GM12891 (cell line): ENCODE measurements at regions not wholly inside any gene's neighbourhood (a gene's known extent, or its start where the extent isn't known, plus 50 kb on each side); places are given as distances from the start of the nearest gene placed in this dataset.

Experiments
- DNase-seq: peaks from one replicate; pipeline ENCODE4 v3.0.0; 2011; ENCODE audit warnings: low spot score; ENCODE audit not compliant: insufficient read length
- FAIRE-seq: peaks from 2 replicates; lab custom pipeline; 2011; peaks lifted over from hg19 to GRCh38; lab: Jason Lieb, UNC
- PAX5 ChIP-seq: IDR thresholded peaks from 2 replicates; pipeline ENCODE4 v1.6.1; 2011; ENCODE audit warnings: low read length, moderate library complexity, mild to moderate bottlenecking; ENCODE audit not compliant: insufficient read depth, severe bottlenecking
- POLR2A ChIP-seq: IDR thresholded peaks from 2 replicates; pipeline ENCODE4 v1.6.1; 2011; ENCODE audit warnings: low read depth, low read length, control low read depth
- POLR2AphosphoS5 ChIP-seq: IDR thresholded peaks from 2 replicates; pipeline ENCODE4 v1.6.1; 2011; ENCODE audit warnings: low read depth, low read length, control low read depth
- POU2F2 ChIP-seq: IDR thresholded peaks from 2 replicates; pipeline ENCODE4 v1.6.1; 2011; ENCODE audit warnings: low read depth, mild to moderate bottlenecking, control low read depth, low read length, moderate library complexity
- SPI1 ChIP-seq: IDR thresholded peaks from 2 replicates; pipeline ENCODE4 v1.6.1; 2011; ENCODE audit warnings: low read depth, low read length, control low read depth
- TAF1 ChIP-seq: IDR thresholded peaks from 2 replicates; pipeline ENCODE4 v1.6.1; 2011; ENCODE audit warnings: low read depth, low read length, control low read depth

- FAIRE-seq = no peak
These were observed 262.4 kb downstream of the NDUFA10 start for GRCh38 chr2:239762655-239763269.

GRCh38 chr2:239762106-239762505, 263.0 kb downstream of the NDUFA10 start:
- DNase-seq (no peak), FAIRE-seq (no peak)
- TF ChIP-seq PAX5 (no peak), TAF1 (no peak), POLR2A (no peak), POLR2AphosphoS5 (no peak), POU2F2 (no peak), SPI1 (no peak)

More at GRCh38 chr2:239762655-239763269, 262.4 kb downstream of the NDUFA10 start:
- DNase-seq = no peak
- TF ChIP-seq POU2F2 (no peak), SPI1 (no peak), POLR2A (no peak), POLR2AphosphoS5 (no peak), PAX5 (no peak), TAF1 (no peak)

GRCh38 chr2:239760596-239760995, 264.5 kb downstream of the NDUFA10 start:
- TF ChIP-seq POLR2A (no peak), POU2F2 (no peak), TAF1 (no peak), POLR2AphosphoS5 (no peak), PAX5 (no peak), SPI1 (no peak)
- FAIRE-seq (no peak), DNase-seq (no peak)

- no peak for FAIRE-seq
- no peak for TF ChIP-seq POU2F2
- no peak for TF ChIP-seq POLR2A
- no peak for TF ChIP-seq TAF1
- TF ChIP-seq SPI1 = no peak
- DNase-seq = no peak
These were observed 266.8 kb downstream of the NDUFA10 start for GRCh38 chr2:239758279-239758877.

GRCh38 chr2:239756790-239757760, 268.1 kb downstream of the NDUFA10 start:
- no peak for TF ChIP-seq POU2F2
- TF ChIP-seq POLR2A = no peak
- TF ChIP-seq POLR2AphosphoS5 = no peak
- TF ChIP-seq TAF1 = no peak
- no peak for TF ChIP-seq PAX5
- TF ChIP-seq SPI1 = no peak
- DNase-seq (no peak), FAIRE-seq (no peak)

- no peak for FAIRE-seq
- TF ChIP-seq SPI1 = no peak
- no peak for TF ChIP-seq POU2F2
- TF ChIP-seq POLR2AphosphoS5 = no peak
- no peak for TF ChIP-seq POLR2A
- TF ChIP-seq PAX5 = no peak
- no peak for TF ChIP-seq TAF1
- DNase-seq = no peak
These were observed 268.9 kb downstream of the NDUFA10 start for GRCh38 chr2:239756031-239756789.

- TF ChIP-seq POU2F2 = no peak
- TF ChIP-seq POLR2AphosphoS5 = no peak
- TF ChIP-seq SPI1 = no peak
- TF ChIP-seq TAF1 = no peak
- TF ChIP-seq POLR2A = no peak
- no peak for TF ChIP-seq PAX5
- DNase-seq = no peak
- no peak for FAIRE-seq
These were observed 271.7 kb downstream of the NDUFA10 start for GRCh38 chr2:239753401-239753837.

- TF ChIP-seq POLR2AphosphoS5 (no peak), PAX5 (no peak), TAF1 (no peak), POLR2A (no peak), POU2F2 (no peak), SPI1 (no peak)
- no peak for DNase-seq
- no peak for FAIRE-seq
These were observed 272.2 kb downstream of the NDUFA10 start for GRCh38 chr2:239752951-239753350.

GRCh38 chr2:239751679-239752355, 273.3 kb downstream of the NDUFA10 start:
- no peak for DNase-seq
- no peak for FAIRE-seq
- TF ChIP-seq POLR2AphosphoS5 (no peak), TAF1 (no peak), POU2F2 (no peak), PAX5 (no peak), SPI1 (no peak), POLR2A (no peak)
